AG04450 (cell line): ENCODE measurements at regions not wholly inside any gene's neighbourhood (a gene's known extent, or its start where the extent isn't known, plus 50 kb on each side); places are given as distances from the start of the nearest gene placed in this dataset.

ENCODE experiments used
- CTCF ChIA-PET: fragments of 300-600, 350-600 bp; formaldehyde crosslinking; extraction: SDS; loops from one replicate; lab custom pipeline; 2022; ENCODE audit warnings: antibody characterized with exemption, inconsistent platforms; lab: Charles Lee
- POLR2A ChIA-PET: fragments of 350-600 bp; formaldehyde crosslinking; extraction: SDS; loops from one replicate; lab custom pipeline; 2021; ENCODE audit warnings: antibody characterized with exemption, inconsistent platforms; lab: Yijun Ruan, JAX
- DNase-seq: peaks from one replicate; pipeline ENCODE4 v3.0.0-alpha.2; 2011; ENCODE audit warnings: low read depth, low spot score
- H3K27ac ChIP-seq: one replicate; pipeline ENCODE4 v1.5.1; 2012; ENCODE audit warnings: low read depth, low read length, control low read depth
- H3K27me3 ChIP-seq: one replicate; pipeline ENCODE4 v1.6.0; 2012; ENCODE audit warnings: low read length; ENCODE audit not compliant: control insufficient read depth, insufficient read depth
- H3K4me3 ChIP-seq: 2 replicates; pipeline ENCODE4 v1.5.1; 2011; ENCODE audit warnings: mild to moderate bottlenecking, low read depth, low read length, control low read depth
- H3K9me3 ChIP-seq: 2 replicates; pipeline ENCODE4 v1.5.1; 2012; ENCODE audit warnings: low read length; ENCODE audit not compliant: control insufficient read depth, insufficient read depth
- CTCF ChIP-seq: IDR thresholded peaks from 2 replicates; pipeline ENCODE4 v1.5.1; 2011; ENCODE audit warnings: low read depth, low read length, control low read depth, inconsistent platforms

DNA sequence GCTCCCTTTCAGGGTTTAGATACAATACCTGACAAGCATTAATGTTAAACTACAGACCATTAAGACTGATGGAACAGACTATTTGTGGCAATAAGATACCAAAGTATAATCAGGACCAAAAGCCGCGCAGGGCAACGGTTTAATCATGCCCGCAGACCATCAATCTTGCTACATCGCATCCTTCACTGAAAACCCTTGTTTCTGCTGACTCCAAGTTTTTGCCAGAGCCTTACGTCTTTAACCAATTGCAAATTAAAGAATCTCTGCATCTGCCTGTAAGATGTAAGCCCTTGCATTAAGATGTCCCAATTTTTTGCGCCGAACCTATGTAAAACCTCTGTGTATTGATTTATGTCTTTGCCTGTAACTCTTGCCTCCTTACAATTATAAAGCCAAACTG lies 94.2 kb upstream of the RBBP6 start:
- no peak for TF ChIP-seq CTCF
- POLR2A ChIA-PET, result no interaction called here

DNA sequence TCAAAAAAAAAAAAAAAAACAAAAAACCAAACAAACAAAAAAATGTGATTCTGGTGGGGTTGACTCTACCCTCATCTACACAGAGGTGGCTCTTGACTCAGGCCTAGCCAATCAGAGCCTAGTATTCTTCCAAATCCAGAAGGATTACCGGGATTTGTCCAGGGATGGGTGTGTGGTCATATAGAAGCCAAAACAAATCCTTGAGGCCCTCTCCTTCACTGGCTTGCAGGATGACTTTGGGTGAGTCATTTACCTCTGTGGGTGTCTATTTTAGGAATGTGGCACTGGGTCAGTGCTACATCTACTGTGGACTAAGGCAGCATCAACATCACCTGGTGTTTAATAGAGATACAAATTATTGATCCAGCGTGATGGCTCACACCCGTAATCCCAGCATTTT lies 93.2 kb upstream of the RBBP6 start:
- no peak for TF ChIP-seq CTCF
- ChIA-PET CTCF (no interaction called here), POLR2A (no interaction called here)
- Histone ChIP-seq H3K27ac (no peak overlapping the region), H3K9me3 (no peaks in the 10 kb centered on the region), H3K4me3 (no peak overlapping the region), H3K27me3 (no peaks in the 10 kb centered on the region)
- no peak for DNase-seq

More for the DNA sequence above, 94.2 kb upstream of the RBBP6 start:
- Histone ChIP-seq H3K9me3 (no peaks in the 10 kb centered on the region), H3K27me3 (no peaks in the 10 kb centered on the region), H3K27ac (no peak overlapping the region), H3K4me3 (no peak overlapping the region)
- no peak for DNase-seq
- CTCF ChIA-PET, result no interaction called here

GRCh38 chr16:24452724-24453123 lies 86.6 kb upstream of the RBBP6 start:
- H3K27me3 ChIP-seq, result no peaks in the 10 kb centered on the region
- ChIA-PET POLR2A (no interaction called here), CTCF (no interaction called here)
- DNase-seq, result no peak
- H3K27ac ChIP-seq, result no peak overlapping the region
- no peak overlapping the region for H3K4me3 ChIP-seq
- TF ChIP-seq CTCF, result no peak
- no peaks in the 10 kb centered on the region for H3K9me3 ChIP-seq

DNA sequence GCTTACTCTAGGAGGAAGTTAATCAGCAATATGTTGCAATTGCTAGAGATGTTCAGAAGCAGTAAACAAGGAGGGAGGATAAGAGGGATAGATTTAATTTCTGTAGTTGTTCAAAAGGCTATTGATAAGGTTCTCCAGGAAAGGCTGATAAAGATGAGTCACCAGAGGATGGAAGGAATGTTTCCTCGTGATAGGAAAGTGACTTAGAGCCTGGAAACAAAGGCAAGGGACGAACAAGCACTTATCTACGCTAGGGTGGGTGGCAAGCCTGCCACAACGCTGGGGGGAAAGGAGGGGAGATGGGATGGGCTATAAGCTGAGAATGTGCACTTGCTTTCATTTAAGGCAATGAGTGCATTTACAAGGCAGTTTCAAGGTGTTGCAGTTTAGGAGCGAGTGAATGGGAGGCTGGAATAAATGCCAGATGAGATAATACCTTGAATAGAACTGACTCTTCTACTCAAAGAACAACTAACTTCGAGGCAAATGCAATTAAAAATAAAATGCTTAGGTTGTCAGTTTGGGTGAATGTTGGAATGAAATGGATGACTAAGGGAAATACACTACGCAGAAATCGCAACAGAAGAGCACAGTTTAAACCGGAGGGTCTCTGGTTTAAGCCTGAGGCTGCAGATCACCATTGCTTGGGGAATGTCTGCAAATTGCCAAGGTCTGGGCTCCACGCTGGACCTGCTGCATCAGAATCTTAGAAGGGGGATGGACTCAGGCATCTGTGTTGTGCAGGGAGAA lies 76.0 kb upstream of the RBBP6 start:
- H3K27ac ChIP-seq, result no peak overlapping the region
- H3K27me3 ChIP-seq, result no peaks in the 10 kb centered on the region
- DNase-seq, result no peak
- no peaks in the 10 kb centered on the region for H3K9me3 ChIP-seq
- no peak for TF ChIP-seq CTCF
- ChIA-PET CTCF (no interaction called here), POLR2A (no interaction called here)
- H3K4me3 ChIP-seq, result no peak overlapping the region

DNA sequence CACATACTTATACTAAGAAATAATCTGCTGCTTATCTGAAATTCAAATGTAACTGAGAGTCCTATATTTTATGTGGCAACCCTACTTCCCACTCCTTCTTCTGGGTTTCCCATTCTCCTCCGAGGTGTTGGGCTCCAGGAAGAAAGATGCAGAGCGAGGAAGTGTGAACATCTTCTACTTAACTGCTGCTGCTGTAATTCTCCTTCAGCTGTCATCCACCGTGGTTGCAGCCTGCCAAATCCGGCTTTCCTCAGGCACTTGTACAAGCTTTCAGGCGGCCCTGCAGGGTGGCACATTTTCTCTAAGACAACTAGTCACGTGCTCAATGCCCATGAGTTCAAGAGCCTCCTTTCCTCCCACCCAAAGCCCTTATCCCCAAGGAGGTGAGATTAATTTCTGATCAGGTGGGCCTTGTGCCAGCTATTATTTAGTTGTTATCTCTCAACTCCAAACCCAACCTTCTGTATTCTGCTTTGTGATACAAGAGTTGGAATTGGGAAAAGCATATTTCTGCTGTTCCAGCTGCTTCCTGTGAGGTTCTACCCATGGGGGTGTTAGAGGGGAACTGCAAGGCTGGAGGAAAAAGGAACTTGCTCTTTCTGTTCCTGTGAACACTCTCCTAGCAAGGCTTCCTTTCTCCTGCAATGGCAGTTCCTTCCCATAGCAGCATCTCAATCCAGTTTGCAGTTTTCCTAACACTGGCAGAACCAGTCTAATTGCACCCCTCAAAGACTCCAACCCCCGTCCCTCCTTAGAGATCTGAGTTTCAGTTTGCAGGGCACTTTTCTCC lies 67.6 kb upstream of the RBBP6 start:
- POLR2A ChIA-PET, result no interaction called here

More for the DNA sequence above, 67.6 kb upstream of the RBBP6 start:
- Histone ChIP-seq H3K4me3 (no peak overlapping the region), H3K9me3 (no peaks in the 10 kb centered on the region), H3K27me3 (no peaks in the 10 kb centered on the region), H3K27ac (no peak overlapping the region)
- TF ChIP-seq CTCF, result no peak
- DNase-seq, result no peak
- CTCF ChIA-PET, result interaction anchor here (0.6 kb wide), 1 partner anchor 44 kb away, joined by 5 read pairs; no protein-coding TSS in a partner anchor
